Astrocyte (in vitro differentiated cells and primary cell): ENCODE measurements at regions not wholly inside any gene's neighbourhood (a gene's known extent, or its start where the extent isn't known, plus 50 kb on each side); places are given as distances from the start of the nearest gene placed in this dataset.

Experiments
- DNase-seq: peaks from one replicate; pipeline ENCODE4 v3.0.0-alpha.2; 2010; ENCODE audit warnings: low read depth
- FAIRE-seq: peaks from 2 replicates; lab custom pipeline; 2011; peaks lifted over from hg19 to GRCh38; lab: Jason Lieb, UNC
- H2AFZ ChIP-seq: 2 replicates; pipeline ENCODE4 v1.6.0; 2012; ENCODE audit warnings: low read depth, low read length, inconsistent platforms
- H3K27ac ChIP-seq: 2 replicates; pipeline ENCODE4 v1.5.1; 2011; ENCODE audit warnings: low read depth, low read length, inconsistent platforms
- H3K27me3 ChIP-seq: 2 replicates; pipeline ENCODE4 v1.6.0; 2011; ENCODE audit warnings: low read length, inconsistent platforms; ENCODE audit not compliant: insufficient read depth
- H3K36me3 ChIP-seq: 2 replicates; pipeline ENCODE4 v1.5.1; 2011; ENCODE audit warnings: low read length, inconsistent platforms; ENCODE audit not compliant: insufficient read depth
- H3K4me1 ChIP-seq: 2 replicates; pipeline ENCODE4 v1.5.1; 2011; ENCODE audit warnings: low read length, inconsistent platforms; ENCODE audit not compliant: insufficient read depth
- H3K4me2 ChIP-seq: 2 replicates; pipeline ENCODE4 v1.6.0; 2012; ENCODE audit warnings: low read length, inconsistent platforms
- H3K4me3 ChIP-seq: 2 replicates; pipeline ENCODE4 v1.5.1; 2011; ENCODE audit warnings: low read depth, mild to moderate bottlenecking, low read length, inconsistent platforms; ENCODE audit not compliant: insufficient read depth
- H3K79me2 ChIP-seq: 2 replicates; pipeline ENCODE4 v1.6.0; 2012; ENCODE audit warnings: mild to moderate bottlenecking, low read length, inconsistent platforms; ENCODE audit not compliant: insufficient read depth
- H3K9ac ChIP-seq: 2 replicates; pipeline ENCODE4 v1.6.0; 2012; ENCODE audit warnings: mild to moderate bottlenecking, low read length, inconsistent platforms
- H3K9me3 ChIP-seq: 2 replicates; pipeline ENCODE4 v1.5.1; 2012; ENCODE audit warnings: low read depth, mild to moderate bottlenecking, low read length, inconsistent platforms; ENCODE audit not compliant: insufficient read depth
- H4K20me1 ChIP-seq: 2 replicates; pipeline ENCODE4 v1.6.0; 2012; ENCODE audit warnings: low read length, inconsistent platforms; ENCODE audit not compliant: insufficient read depth
- H3K27ac Mint-ChIP-seq: one replicate; pipeline ENCODE4 v1.8.0; 2021; ENCODE audit warnings: mild to moderate bottlenecking, mixed read lengths; ENCODE audit not compliant: unreplicated experiment
- H3K27me3 Mint-ChIP-seq: one replicate; pipeline ENCODE4 v1.8.0; 2021; ENCODE audit warnings: low read depth, mixed read lengths; ENCODE audit not compliant: unreplicated experiment
- H3K36me3 Mint-ChIP-seq: one replicate; pipeline ENCODE4 v1.8.0; 2021; ENCODE audit warnings: low read depth, mixed read lengths; ENCODE audit not compliant: unreplicated experiment
- H3K4me1 Mint-ChIP-seq: one replicate; pipeline ENCODE4 v1.8.0; 2021; ENCODE audit warnings: low read depth, mixed read lengths; ENCODE audit not compliant: unreplicated experiment
- H3K4me3 Mint-ChIP-seq: one replicate; pipeline ENCODE4 v1.8.0; 2021; ENCODE audit warnings: mild to moderate bottlenecking, moderate library complexity, mixed read lengths; ENCODE audit not compliant: unreplicated experiment
- H3K9me3 Mint-ChIP-seq: one replicate; pipeline ENCODE4 v1.8.0; 2021; ENCODE audit warnings: mild to moderate bottlenecking, mixed read lengths; ENCODE audit not compliant: unreplicated experiment
- CTCF ChIP-seq: IDR thresholded peaks from 2 replicates; pipeline ENCODE4 v1.5.1; 2011; ENCODE audit warnings: low read depth, mild to moderate bottlenecking, inconsistent platforms, low read length, moderate library complexity; ENCODE audit not compliant: insufficient read depth
- EZH2 ChIP-seq: IDR thresholded peaks from 2 replicates; pipeline ENCODE4 v1.6.1; 2012; ENCODE audit warnings: mild to moderate bottlenecking, low read length, inconsistent platforms; ENCODE audit not compliant: insufficient read depth

- no peaks in the 10 kb centered on the region for H3K27me3 ChIP-seq
- H3K79me2 ChIP-seq, result no peaks in the 10 kb centered on the region
- no peaks in the 10 kb centered on the region for H3K36me3 ChIP-seq
- no peaks in the 10 kb centered on the region for H3K4me1 ChIP-seq
- Mint-ChIP-seq H3K27me3 (no peaks in the 10 kb centered on the region), H3K9me3 (no peaks in the 10 kb centered on the region), H3K4me1 (no peaks in the 10 kb centered on the region), H3K4me3 (no peak overlapping the region), H3K36me3 (no peaks in the 10 kb centered on the region), H3K27ac (no peak overlapping the region)
- peaks cover 5% of the 10 kb centered on the region for H3K9me3 ChIP-seq
- no peak for FAIRE-seq
- no peak overlapping the region for H3K9ac ChIP-seq
- H4K20me1 ChIP-seq, result peaks cover 4% of the 10 kb centered on the region
- H3K27ac ChIP-seq, result no peak overlapping the region
- H3K4me3 ChIP-seq, result no peak overlapping the region
- H2AFZ ChIP-seq, result no peak overlapping the region
- no peak for DNase-seq
- H3K4me2 ChIP-seq, result no peak overlapping the region
- no peak for TF ChIP-seq EZH2
These were observed 401.3 kb downstream of the FUT8 start for GRCh38 chr14:65813760-65814384.

- TF ChIP-seq CTCF (no peak), EZH2 (no peak)
- Mint-ChIP-seq H3K4me1 (no peaks in the 10 kb centered on the region), H3K4me3 (no peak overlapping the region), H3K9me3 (no peaks in the 10 kb centered on the region), H3K36me3 (no peaks in the 10 kb centered on the region), H3K27me3 (no peaks in the 10 kb centered on the region), H3K27ac (no peak overlapping the region)
- H3K27me3 ChIP-seq, result no peaks in the 10 kb centered on the region
- H3K27ac ChIP-seq, result no peak overlapping the region
- no peak overlapping the region for H3K4me3 ChIP-seq
- FAIRE-seq, result no peak
- no peak overlapping the region for H3K4me2 ChIP-seq
- H3K9me3 ChIP-seq, result no peaks in the 10 kb centered on the region
- DNase-seq, result no peak
- no peaks in the 10 kb centered on the region for H3K4me1 ChIP-seq
- no peaks in the 10 kb centered on the region for H3K79me2 ChIP-seq
- no peaks in the 10 kb centered on the region for H3K36me3 ChIP-seq
- H4K20me1 ChIP-seq, result peaks cover 4% of the 10 kb centered on the region
- no peak overlapping the region for H3K9ac ChIP-seq
- no peak overlapping the region for H2AFZ ChIP-seq
These were observed 402.6 kb downstream of the FUT8 start for GRCh38 chr14:65815127-65815526.

GRCh38 chr14:65817011-65817410 lies 404.5 kb downstream of the FUT8 start:
- H3K36me3 ChIP-seq, result no peaks in the 10 kb centered on the region
- H3K27me3 ChIP-seq, result peaks cover 3% of the 10 kb centered on the region
- Mint-ChIP-seq H3K4me3 (no peak overlapping the region), H3K27ac (no peak overlapping the region), H3K27me3 (peaks cover 6% of the 10 kb centered on the region), H3K4me1 (no peaks in the 10 kb centered on the region), H3K9me3 (no peaks in the 10 kb centered on the region), H3K36me3 (no peaks in the 10 kb centered on the region)
- H3K9me3 ChIP-seq, result no peaks in the 10 kb centered on the region
- FAIRE-seq, result no peak
- no peak overlapping the region for H3K4me3 ChIP-seq
- H3K4me2 ChIP-seq, result no peak overlapping the region
- no peak overlapping the region for H3K9ac ChIP-seq
- peaks cover 4% of the 10 kb centered on the region for H4K20me1 ChIP-seq
- H3K27ac ChIP-seq, result no peak overlapping the region
- TF ChIP-seq EZH2 (no peak), CTCF (no peak)
- no peak for DNase-seq
- no peak overlapping the region for H2AFZ ChIP-seq
- no peaks in the 10 kb centered on the region for H3K79me2 ChIP-seq
- H3K4me1 ChIP-seq, result no peaks in the 10 kb centered on the region
